HG02852 (cell line): ENCODE measurements at regions not wholly inside any gene's neighbourhood (a gene's known extent, or its start where the extent isn't known, plus 50 kb on each side); places are given as distances from the start of the nearest gene placed in this dataset.

Source experiments
- ATAC-seq: cut with Tn5 transposase; IDR thresholded peaks from one replicate; pipeline ENCODE4 v1.9.1; 2021; ENCODE audit warnings: mild to moderate bottlenecking, moderate library complexity; ENCODE audit not compliant: unreplicated experiment

DNA sequence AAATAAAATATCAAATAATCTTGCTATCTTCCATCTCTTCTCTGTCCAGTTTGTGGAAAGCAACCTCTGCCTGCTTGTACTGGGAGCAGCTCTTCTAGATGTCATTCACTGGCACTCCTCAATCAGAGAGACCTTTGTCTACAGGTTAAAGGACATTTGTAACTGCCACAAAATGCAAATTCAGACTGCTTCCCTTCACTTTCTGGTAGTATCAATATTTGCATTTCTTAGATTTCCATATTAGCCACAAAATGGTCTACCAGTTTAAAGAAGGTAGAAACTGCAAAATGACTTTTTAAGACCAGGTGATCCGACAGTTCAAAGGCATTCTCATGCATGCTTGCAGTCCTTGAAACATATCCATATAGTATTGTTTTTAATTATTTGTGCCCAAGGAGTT lies 51.7 kb upstream of the RCN1 start:
- peak; percentile 66 for ATAC-seq

- ATAC-seq = no peak
These were observed 56.2 kb upstream of the RCN1 start for GRCh38 chr11:32034680-32035079.

GRCh38 chr11:32034149-32034548 lies 56.7 kb upstream of the RCN1 start:
- no peak for ATAC-seq

GRCh38 chr11:32033491-32033890 lies 57.4 kb upstream of the RCN1 start:
- no peak for ATAC-seq

GRCh38 chr11:32033067-32033466 lies 57.8 kb upstream of the RCN1 start:
- no peak for ATAC-seq

GRCh38 chr11:32032478-32032877 lies 58.4 kb upstream of the RCN1 start:
- peak; percentile 58 for ATAC-seq

DNA sequence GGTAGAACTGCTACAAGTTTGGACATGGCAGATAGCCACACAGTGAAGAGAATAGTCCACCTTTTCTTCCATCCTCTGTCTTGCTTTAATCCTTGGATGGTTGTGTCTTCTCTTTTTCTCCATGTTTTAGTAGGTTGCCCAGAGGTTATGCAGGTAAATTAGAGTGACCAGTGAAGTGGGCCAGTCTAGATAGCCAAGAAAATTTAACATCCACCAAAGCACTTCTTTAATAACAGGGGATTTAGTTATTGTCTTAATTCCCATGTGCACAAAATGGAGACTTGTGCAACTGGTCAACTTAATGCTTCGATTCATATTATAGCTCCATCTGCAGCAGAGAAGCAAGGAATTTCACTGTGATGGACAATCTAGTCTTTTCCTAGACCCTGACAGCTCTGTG lies 58.8 kb upstream of the RCN1 start:
- no peak for ATAC-seq

- no peak for ATAC-seq
These were observed 59.9 kb upstream of the RCN1 start for GRCh38 chr11:32030875-32031503.

DNA sequence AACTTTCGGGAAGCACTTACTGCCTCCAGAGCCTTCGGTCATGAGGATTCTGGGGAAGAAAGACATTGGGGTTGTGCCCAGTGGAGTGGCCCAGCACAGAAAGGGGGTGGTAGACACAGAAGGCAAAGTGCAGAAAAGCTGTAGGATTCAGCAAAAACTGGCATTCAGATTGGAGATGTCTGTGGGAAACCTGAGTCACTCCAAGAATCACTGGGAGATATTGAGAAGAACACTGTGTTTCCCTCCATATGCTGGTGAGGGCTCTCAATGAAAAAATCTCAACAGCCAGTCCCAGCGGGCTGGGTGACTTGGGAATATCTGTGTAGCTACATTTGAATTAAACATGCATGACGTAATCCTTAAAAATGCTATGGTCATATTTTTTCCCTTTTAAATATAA lies 61.2 kb upstream of the RCN1 start:
- ATAC-seq = no peak

DNA sequence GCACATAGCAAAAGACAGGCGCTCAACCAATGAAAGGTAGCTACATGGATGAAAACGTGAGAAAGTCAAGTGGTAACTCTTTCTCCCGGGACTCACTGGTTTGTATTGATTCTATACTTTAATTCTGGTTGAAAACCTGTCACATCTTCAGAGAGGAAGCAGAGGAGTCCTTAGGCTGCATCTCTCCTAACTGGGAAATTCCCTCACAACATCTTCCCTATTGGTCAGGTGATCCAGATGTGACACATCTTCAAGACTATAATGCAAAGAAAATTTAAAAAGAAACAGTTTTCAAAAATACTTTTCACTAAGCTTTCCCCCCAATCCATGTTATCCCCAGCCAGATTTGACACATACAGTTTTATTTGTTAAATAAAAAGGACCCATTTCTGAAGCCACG lies 62.7 kb upstream of the RCN1 start:
- ATAC-seq = no peak

DNA sequence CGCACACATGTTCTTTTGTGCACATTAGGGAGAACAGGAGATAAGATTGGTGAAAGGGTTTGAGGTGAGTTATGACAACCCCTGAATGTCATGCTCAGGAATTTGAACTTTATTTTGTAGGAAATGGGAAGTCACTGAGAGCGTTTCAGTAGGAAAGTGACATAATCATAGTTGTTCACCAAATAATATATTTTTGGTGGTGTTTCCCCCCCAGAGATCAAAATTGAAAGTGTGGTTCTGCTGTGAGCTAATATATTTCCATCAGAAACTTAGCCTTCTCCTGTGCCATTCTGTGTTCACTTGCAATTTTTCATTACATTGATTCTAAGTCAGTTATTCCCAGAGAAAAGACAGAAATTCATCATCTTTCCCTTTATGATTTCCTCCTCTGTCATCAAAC lies 64.1 kb upstream of the RCN1 start:
- no peak for ATAC-seq

GRCh38 chr11:32024948-32025347 lies 65.9 kb upstream of the RCN1 start:
- no peak for ATAC-seq

GRCh38 chr11:32023370-32024305 lies 67.2 kb upstream of the RCN1 start:
- ATAC-seq = no peak

GRCh38 chr11:32018672-32019071 lies 72.2 kb upstream of the RCN1 start:
- ATAC-seq = no peak

GRCh38 chr11:32016111-32016510 lies 74.8 kb upstream of the RCN1 start:
- ATAC-seq = no peak

- no peak for ATAC-seq
These were observed 75.4 kb upstream of the RCN1 start for GRCh38 chr11:32015427-32015826.

DNA sequence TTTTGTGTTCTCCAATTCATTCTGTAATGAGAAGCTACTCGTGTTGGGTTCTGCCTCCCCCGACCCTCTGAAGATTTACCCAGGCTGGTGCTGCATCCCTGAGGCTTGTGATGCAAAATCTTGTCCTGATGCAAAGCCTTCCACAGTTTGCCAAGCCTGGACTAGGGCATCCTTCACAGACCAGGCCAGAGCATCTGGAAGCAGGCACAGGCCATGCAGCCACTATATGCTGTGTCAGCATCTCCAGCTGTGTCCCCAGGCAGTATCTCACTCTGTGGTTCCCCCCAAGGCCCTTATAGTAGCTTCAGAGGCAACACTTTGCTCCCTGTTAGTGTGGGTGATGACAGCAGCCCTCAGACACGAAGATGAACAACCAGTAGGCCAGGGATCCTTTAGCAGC lies 77.3 kb upstream of the RCN1 start:
- ATAC-seq = no peak

- no peak for ATAC-seq
These were observed 78.8 kb upstream of the RCN1 start for GRCh38 chr11:32012049-32012448.

DNA sequence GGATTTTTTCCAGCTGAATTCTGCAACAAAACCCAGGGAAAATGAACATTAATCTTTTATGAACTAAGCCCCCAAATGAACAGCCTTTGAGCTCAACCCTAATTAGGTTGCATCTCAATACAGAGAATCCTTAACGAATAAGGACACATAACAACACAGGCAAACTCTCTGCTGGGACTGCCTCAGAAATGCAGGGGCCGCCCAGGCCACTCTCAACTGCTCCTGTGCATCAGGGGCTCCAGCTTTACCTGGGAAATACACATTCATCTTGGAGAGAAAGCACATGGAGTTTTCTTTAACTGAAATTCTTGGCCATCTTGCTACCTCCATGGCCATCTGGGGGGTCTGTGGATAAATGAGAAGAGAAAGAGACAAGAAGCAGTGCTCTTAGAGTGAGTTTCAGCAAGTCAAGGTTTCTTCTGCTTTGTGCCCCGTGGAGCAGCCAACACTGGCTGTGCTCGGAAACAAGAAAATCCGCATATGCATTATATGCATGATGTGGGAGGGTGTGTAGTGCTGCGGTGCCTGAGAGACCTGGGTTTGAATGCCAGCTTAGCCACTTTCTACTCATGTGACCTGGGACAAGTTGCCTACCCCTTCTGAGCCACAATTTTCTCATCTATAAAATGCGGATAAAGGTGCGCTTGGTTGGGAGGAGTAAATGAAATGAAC lies 81.9 kb upstream of the RCN1 start:
- ATAC-seq = no peak

DNA sequence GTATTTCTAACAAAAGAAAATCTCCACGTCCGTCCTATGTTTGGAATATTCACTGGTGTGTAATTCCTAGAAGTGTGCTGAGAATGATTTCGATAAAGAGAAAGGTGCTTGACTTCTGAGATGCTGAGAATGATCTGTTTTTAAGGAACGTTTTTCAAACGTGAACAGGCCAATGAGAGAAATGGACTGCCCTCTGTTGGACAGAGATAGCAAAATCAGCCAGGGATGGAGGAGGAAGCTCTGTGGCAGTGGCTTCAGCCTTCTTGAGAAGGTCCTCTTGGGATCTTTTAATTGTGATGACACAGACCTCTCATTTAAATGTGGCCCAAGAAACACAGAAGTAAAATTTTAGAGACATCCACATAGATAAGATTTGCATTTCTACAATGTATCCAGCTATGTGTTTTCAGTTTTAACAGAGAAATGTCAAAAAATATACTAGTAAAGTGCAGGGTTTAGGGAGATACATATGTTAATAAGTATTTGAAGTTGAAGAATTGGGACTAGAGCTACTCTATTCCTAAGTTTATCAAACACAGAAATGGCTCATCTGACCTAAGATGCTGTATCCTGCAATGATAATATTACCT lies 84.0 kb upstream of the RCN1 start:
- ATAC-seq = peak; percentile 76

DNA sequence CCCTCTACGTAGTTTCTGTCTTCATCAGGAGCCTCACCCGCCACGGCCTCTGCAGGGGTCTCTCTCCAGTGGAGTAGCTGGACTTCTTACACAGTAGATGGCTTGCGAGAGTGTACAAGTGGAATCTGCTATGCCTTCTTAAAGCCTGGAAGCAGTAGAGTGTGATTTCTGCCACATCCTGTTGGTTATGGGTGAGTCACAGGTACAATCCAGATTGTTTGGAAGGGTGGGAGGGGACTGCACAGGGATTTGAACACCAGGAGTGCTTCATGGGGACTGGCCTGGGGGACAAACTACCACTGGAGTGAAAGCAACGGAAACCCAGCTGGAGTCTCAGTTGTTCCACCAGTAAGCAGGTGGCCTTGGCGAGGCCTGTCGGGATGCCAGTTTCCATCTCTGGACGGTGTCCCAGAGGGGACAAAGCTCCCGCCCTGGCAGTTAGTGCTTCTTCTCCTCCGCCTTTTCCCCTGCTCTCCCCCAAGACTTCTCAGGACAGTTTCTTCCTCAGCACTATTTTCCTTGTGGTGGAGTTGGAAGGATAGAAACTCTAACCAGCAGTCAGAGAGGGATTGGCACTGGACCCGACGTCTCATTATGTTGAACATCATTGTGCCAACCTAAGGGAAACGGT lies 85.0 kb upstream of the RCN1 start:
- ATAC-seq = no peak
